ENCODE measurements at regions not wholly inside any gene's neighbourhood (a gene's known extent, or its start where the extent isn't known, plus 50 kb on each side); places are given as distances from the start of the nearest gene placed in this dataset.
A peak's percentile ranks its signal among the peaks of the same experiment; 100 is the strongest.

GRCh38 chr11:128349650-128350299 is 237.6 kb downstream of the ETS1 start:
- TF ChIP-seq, protein P1, sequence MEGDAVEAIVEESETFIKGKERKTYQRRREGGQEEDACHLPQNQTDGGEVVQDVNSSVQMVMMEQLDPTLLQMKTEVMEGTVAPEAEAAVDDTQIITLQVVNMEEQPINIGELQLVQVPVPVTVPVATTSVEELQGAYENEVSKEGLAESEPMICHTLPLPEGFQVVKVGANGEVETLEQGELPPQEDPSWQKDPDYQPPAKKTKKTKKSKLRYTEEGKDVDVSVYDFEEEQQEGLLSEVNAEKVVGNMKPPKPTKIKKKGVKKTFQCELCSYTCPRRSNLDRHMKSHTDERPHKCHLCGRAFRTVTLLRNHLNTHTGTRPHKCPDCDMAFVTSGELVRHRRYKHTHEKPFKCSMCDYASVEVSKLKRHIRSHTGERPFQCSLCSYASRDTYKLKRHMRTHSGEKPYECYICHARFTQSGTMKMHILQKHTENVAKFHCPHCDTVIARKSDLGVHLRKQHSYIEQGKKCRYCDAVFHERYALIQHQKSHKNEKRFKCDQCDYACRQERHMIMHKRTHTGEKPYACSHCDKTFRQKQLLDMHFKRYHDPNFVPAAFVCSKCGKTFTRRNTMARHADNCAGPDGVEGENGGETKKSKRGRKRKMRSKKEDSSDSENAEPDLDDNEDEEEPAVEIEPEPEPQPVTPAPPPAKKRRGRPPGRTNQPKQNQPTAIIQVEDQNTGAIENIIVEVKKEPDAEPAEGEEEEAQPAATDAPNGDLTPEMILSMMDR (IDR thresholded peaks at IDR 0.05; ENCODE audit: extremely low read depth, missing control alignments) = no peak
- DNase-seq (ENCODE audit: low spot score) = no peak

DNA sequence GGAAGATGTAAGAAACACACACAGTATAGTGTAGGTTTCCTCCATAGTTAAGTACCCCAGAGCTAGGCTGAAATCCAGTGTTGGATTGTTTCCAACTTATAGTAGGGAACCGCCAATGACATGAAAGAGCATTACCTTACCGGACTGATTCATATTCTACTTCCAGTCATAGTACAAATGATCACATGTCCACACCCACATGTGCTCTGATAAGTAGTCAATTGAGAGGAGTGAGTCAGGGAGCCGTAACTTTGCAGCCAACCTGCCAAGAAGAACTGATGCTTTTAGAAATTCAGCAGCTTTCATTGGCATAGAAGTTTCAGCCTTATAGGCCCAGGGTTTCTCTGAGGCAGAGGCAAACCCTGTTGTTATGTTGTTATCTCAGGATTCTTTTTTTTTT is 240.6 kb downstream of the ETS1 start:
- no peak for DNase-seq (ENCODE audit: low spot score)

DNA sequence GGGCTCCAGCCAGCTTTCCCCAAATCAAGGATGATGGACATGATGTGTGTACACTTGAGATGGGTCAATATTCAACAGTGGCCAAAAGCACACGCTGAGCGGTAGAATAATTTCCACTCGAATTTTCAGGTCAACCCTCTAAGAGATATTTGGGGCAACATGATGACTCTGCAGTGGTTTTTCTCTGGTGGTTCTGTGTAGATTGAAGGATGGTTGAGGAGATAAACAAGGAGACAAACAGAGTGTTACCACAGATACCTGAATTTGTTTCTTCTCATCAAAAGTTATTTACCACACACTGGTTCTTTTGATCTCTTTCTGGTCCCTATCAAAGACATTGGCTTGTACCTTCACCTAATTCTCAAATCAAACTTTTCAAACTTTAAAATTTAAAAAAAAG is 242.0 kb downstream of the ETS1 start:
- no peak for DNase-seq (ENCODE audit: low spot score)
- TF ChIP-seq, protein P1 (IDR thresholded peaks at IDR 0.05; ENCODE audit: extremely low read depth, missing control alignments) = no peak

More for the DNA sequence above, 240.6 kb downstream of the ETS1 start:
- TF ChIP-seq, protein P1 (IDR thresholded peaks at IDR 0.05; ENCODE audit: extremely low read depth, missing control alignments) = no peak

DNA sequence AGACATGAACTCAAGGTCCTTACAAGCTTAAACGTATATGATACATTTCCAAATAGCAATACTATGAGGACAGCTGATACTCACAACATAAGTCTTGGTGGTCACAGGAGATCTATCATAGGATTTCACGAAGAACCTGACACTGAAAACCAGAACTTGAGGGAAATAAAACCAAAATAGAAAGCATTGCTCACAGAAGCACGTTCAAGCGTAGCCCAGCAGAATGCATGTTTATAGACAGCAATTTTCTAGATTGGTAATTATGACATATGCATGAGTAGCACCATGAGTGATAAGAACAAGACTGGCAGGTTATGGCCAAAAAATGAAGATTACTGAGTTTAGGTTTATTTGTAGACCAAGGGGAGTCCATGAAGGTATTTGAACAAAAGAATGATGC is 243.5 kb downstream of the ETS1 start:
- DNase-seq (ENCODE audit: low spot score) = no peak
- TF ChIP-seq, protein P1 (IDR thresholded peaks at IDR 0.05; ENCODE audit: extremely low read depth, missing control alignments) = no peak

DNA sequence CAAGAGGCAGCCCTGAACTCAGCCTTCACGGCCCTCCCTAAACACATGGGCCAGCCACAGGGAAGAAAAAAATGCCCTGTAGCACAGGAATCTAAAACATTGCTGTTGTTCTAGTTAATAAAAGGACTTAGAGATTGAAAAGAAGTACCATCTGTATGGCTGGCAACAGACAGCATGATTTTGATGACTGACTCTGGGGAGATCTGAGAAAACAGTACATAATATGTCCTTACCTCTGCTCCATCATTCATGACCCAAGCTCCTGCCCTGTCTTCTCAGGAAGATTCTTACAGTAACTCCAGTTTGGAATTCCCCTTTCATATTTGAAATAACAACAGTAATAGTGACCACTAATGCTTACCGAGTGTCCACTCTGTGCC is 244.2 kb downstream of the ETS1 start:
- no peak for DNase-seq (ENCODE audit: low spot score)
- TF ChIP-seq, protein P1 (IDR thresholded peaks at IDR 0.05; ENCODE audit: extremely low read depth, missing control alignments) = no peak

- peak; percentile 35 for DNase-seq (ENCODE audit: low spot score)
- TF ChIP-seq, protein P1 (IDR thresholded peaks at IDR 0.05; ENCODE audit: extremely low read depth, missing control alignments) = no peak
Observed at GRCh38 chr11:128342511-128343134, 244.7 kb downstream of the ETS1 start.

GRCh38 chr11:128341280-128342248 is 245.8 kb downstream of the ETS1 start:
- TF ChIP-seq, protein P1 (IDR thresholded peaks at IDR 0.05; ENCODE audit: extremely low read depth, missing control alignments) = no peak
- no peak for DNase-seq (ENCODE audit: low spot score)

Measured in GM20000 (cell line).